A549 (cell line): ENCODE measurements at regions not wholly inside any gene's neighbourhood (a gene's known extent, or its start where the extent isn't known, plus 50 kb on each side); places are given as distances from the start of the nearest gene placed in this dataset.

ENCODE experiments used
- CHD2 ChIP-seq: fragments of 150-350 bp; IDR thresholded peaks from 2 replicates; pipeline ENCODE4 v1.6.1; 2014; ENCODE audit warnings: low read length; ENCODE audit not compliant: partially characterized antibody
- CHD4 ChIP-seq: fragments of 200-600 bp; sonication (generic); IDR thresholded peaks from 2 replicates; pipeline ENCODE4 v1.6.1; 2016; ENCODE audit warnings: antibody characterized with exemption, mild to moderate bottlenecking, borderline replicate concordance
- CTCF ChIP-seq: fragments of >200 bp; sonication (Bioruptor Twin); formaldehyde crosslinking; IDR thresholded peaks from 3 replicates; pipeline ENCODE4 v1.5.1; 2016
- EP300 ChIP-seq, 2 experiments: fragments of >200 bp; sonication (Bioruptor Twin); formaldehyde crosslinking; IDR thresholded peaks; 2 replicates in 1 of 2; 3 replicates in 1 of 2; pipeline ENCODE4 v1.6.1; 2016 to 2017
- MAZ ChIP-seq: fragments of 150-350 bp; IDR thresholded peaks from 2 replicates; pipeline ENCODE4 v1.6.1; 2014; ENCODE audit warnings: antibody characterized with exemption, low read depth, low read length, borderline replicate concordance
- REST ChIP-seq: fragments of 200-600 bp; sonication (generic); IDR thresholded peaks from 2 replicates; pipeline ENCODE4 v1.6.1; 2016; ENCODE audit warnings: antibody characterized with exemption, mild to moderate bottlenecking, moderate library complexity
- TP53 ChIP-seq: fragments of 250-450 bp; sonication (Bioruptor Pico); IDR thresholded peaks from 2 replicates; pipeline ENCODE4 v1.5.0; 2021; ENCODE audit warnings: mild to moderate bottlenecking, moderate library complexity
- ZSCAN20 ChIP-seq: fragments of 250-450 bp; sonication (Bioruptor Pico); IDR thresholded peaks from 2 replicates; pipeline ENCODE4 v1.8.0; 2022; ENCODE audit warnings: mild to moderate bottlenecking, moderate library complexity

GRCh38 chr2:221777119-221777518, 205.0 kb upstream of the EPHA4 start:
- TF ChIP-seq CHD2 (no peak), TP53 (CRISPR knock-in tag) (no peak), CHD4 (no peak), EP300 (IDR thresholded peaks at IDR 0.05) (no peak), REST (no peak), ZSCAN20 (no peak), CTCF (no peak), MAZ (no peak)
